22Rv1 (cell line): ENCODE measurements at regions not wholly inside any gene's neighbourhood (a gene's known extent, or its start where the extent isn't known, plus 50 kb on each side); places are given as distances from the start of the nearest gene placed in this dataset.

Source experiments
- H3K27ac ChIP-seq: fragments of 450-650 bp; 2 replicates; pipeline ENCODE4 v1.5.1; 2017
- CTCF ChIP-seq: fragments of 450-650 bp; IDR thresholded peaks from 2 replicates; pipeline ENCODE4 v1.5.1; 2017; ENCODE audit warnings: mild to moderate bottlenecking
- ZFX ChIP-seq: fragments of 450-650 bp; IDR thresholded peaks from 2 replicates; pipeline ENCODE4 v1.6.1; 2017; ENCODE audit warnings: antibody characterized with exemption, borderline replicate concordance

- H3K27ac ChIP-seq: no peak overlapping the region
- TF ChIP-seq CTCF (no peak), ZFX (no peak)
Measured at GRCh38 chr4:114115526-114115925, 136.1 kb upstream of the ARSJ start.

- TF ChIP-seq CTCF: no peak
Measured at GRCh38 chr4:114116861-114117260, 137.4 kb upstream of the ARSJ start.

GRCh38 chr4:114121221-114121620 is 141.8 kb upstream of the ARSJ start:
- no peak overlapping the region for H3K27ac ChIP-seq
- TF ChIP-seq ZFX (no peak), CTCF (no peak)

More at GRCh38 chr4:114116861-114117260, 137.4 kb upstream of the ARSJ start:
- H3K27ac ChIP-seq: no peak overlapping the region

- TF ChIP-seq CTCF (no peak), ZFX (no peak)
Measured at GRCh38 chr4:114132199-114132598, 152.8 kb upstream of the ARSJ start.

GRCh38 chr4:114132830-114133229 is 153.4 kb upstream of the ARSJ start:
- no peak overlapping the region for H3K27ac ChIP-seq
- TF ChIP-seq CTCF: peak; percentile 36
- TF ChIP-seq ZFX: no peak

More at GRCh38 chr4:114132199-114132598, 152.8 kb upstream of the ARSJ start:
- no peak overlapping the region for H3K27ac ChIP-seq

- no peak overlapping the region for H3K27ac ChIP-seq
- TF ChIP-seq ZFX (no peak), CTCF (no peak)
Measured at GRCh38 chr4:114136069-114136468, 156.6 kb upstream of the ARSJ start.

- TF ChIP-seq ZFX (no peak), CTCF (no peak)
- H3K27ac ChIP-seq: no peak overlapping the region
Measured at GRCh38 chr4:114137984-114138383, 158.5 kb upstream of the ARSJ start.
